Naive B cell (primary cell): ENCODE measurements at regions not wholly inside any gene's neighbourhood (a gene's known extent, or its start where the extent isn't known, plus 50 kb on each side); places are given as distances from the start of the nearest gene placed in this dataset.
A peak's percentile ranks its signal among the peaks of the same experiment; 100 is the strongest.

Source experiments
- ATAC-seq, 2 donors: fragments of 150-1000 bp; cut with Tn5 transposase; 2 replicates each; pipeline ENCODE4 v1.10.0; 2021; ENCODE audit warnings: low read depth in 2 of 2, mild to moderate bottlenecking in 2 of 2, moderate library complexity in 2 of 2
- DNase-seq: peaks from one replicate; pipeline ENCODE4 v3.0.0; 2022
- H3K27ac Mint-ChIP-seq, 6 donors: one replicate each; pipeline ENCODE4 v1.8.0; 2020 to 2022; ENCODE audit warnings: mild to moderate bottlenecking in 6 of 6, mixed read lengths in 6 of 6, moderate library complexity in 5 of 6, inconsistent platforms in 2 of 6
- H3K27me3 Mint-ChIP-seq, 3 donors: one replicate each; pipeline ENCODE4 v1.8.0; 2021 to 2022; ENCODE audit warnings: mixed read lengths in 3 of 3, mild to moderate bottlenecking in 1 of 3
- H3K36me3 Mint-ChIP-seq, 2 donors: one replicate each; pipeline ENCODE4 v1.8.0; 2020 to 2022; ENCODE audit warnings: mixed read lengths in 2 of 2, inconsistent platforms in 1 of 2, mild to moderate bottlenecking in 1 of 2
- H3K4me1 Mint-ChIP-seq, 3 donors: one replicate each; pipeline ENCODE4 v1.8.0; 2020 to 2022; ENCODE audit warnings: mixed read lengths in 3 of 3, inconsistent platforms in 1 of 3, mild to moderate bottlenecking in 1 of 3, moderate library complexity in 1 of 3
- H3K4me3 Mint-ChIP-seq, 8 donors: one replicate each; pipeline ENCODE4 v1.8.0; 2020 to 2022; ENCODE audit warnings: mild to moderate bottlenecking in 8 of 8, mixed read lengths in 8 of 8, moderate library complexity in 8 of 8, inconsistent platforms in 2 of 8
- H3K9me3 Mint-ChIP-seq, 7 donors: one replicate each; pipeline ENCODE4 v1.8.0; 2020 to 2022; ENCODE audit warnings: mixed read lengths in 7 of 7, mild to moderate bottlenecking in 5 of 7, inconsistent platforms in 2 of 7, moderate library complexity in 1 of 7

- ATAC-seq (no peak), DNase-seq (no peak)
- peak overlapping the region in 1 of 6 donors; percentile 23 for H3K27ac Mint-ChIP-seq
- H3K36me3 Mint-ChIP-seq = no peaks in the 10 kb centered on the region
- peaks cover 23 to 56% (median 34%) of the 10 kb centered on the region in 3 donors for H3K27me3 Mint-ChIP-seq
- H3K9me3 Mint-ChIP-seq = no peaks in the 10 kb centered on the region
- no peaks in the 10 kb centered on the region for H3K4me1 Mint-ChIP-seq
- no peak overlapping the region for H3K4me3 Mint-ChIP-seq
Observed at GRCh38 chr6:113352029-113352801, 504.9 kb upstream of the MARCKS start.

GRCh38 chr6:113352831-113353230 is 504.3 kb upstream of the MARCKS start:
- Mint-ChIP-seq H3K27ac (no peak overlapping the region), H3K4me3 (no peak overlapping the region), H3K27me3 (peaks cover 18 to 56% (median 34%) of the 10 kb centered on the region in 3 donors), H3K4me1 (no peaks in the 10 kb centered on the region), H3K9me3 (no peaks in the 10 kb centered on the region), H3K36me3 (no peaks in the 10 kb centered on the region)
- ATAC-seq (no peak), DNase-seq (no peak)

- no peaks in the 10 kb centered on the region for H3K9me3 Mint-ChIP-seq
- no peaks in the 10 kb centered on the region for H3K36me3 Mint-ChIP-seq
- H3K27ac Mint-ChIP-seq = no peak overlapping the region
- no peak overlapping the region for H3K4me3 Mint-ChIP-seq
- no peaks in the 10 kb centered on the region for H3K4me1 Mint-ChIP-seq
- ATAC-seq = no peak
- peaks cover 20 to 56% (median 34%) of the 10 kb centered on the region in 3 donors for H3K27me3 Mint-ChIP-seq
- DNase-seq = no peak
Observed at GRCh38 chr6:113353392-113353791, 503.8 kb upstream of the MARCKS start.

- Mint-ChIP-seq H3K27me3 (peaks cover 20 to 52% (median 34%) of the 10 kb centered on the region in 3 donors), H3K36me3 (no peaks in the 10 kb centered on the region), H3K4me3 (no peak overlapping the region), H3K9me3 (no peaks in the 10 kb centered on the region), H3K4me1 (no peaks in the 10 kb centered on the region), H3K27ac (no peak overlapping the region)
- no peak for DNase-seq
- ATAC-seq = no peak
Observed at GRCh38 chr6:113354204-113354895, 502.8 kb upstream of the MARCKS start.

GRCh38 chr6:113356139-113356538 is 501.0 kb upstream of the MARCKS start:
- Mint-ChIP-seq H3K27me3 (peaks cover 10 to 36% (median 19%) of the 10 kb centered on the region in 3 donors), H3K27ac (no peak overlapping the region), H3K4me1 (no peaks in the 10 kb centered on the region), H3K4me3 (no peak overlapping the region), H3K9me3 (no peaks in the 10 kb centered on the region), H3K36me3 (no peaks in the 10 kb centered on the region)
- DNase-seq (no peak), ATAC-seq (no peak)

GRCh38 chr6:113357041-113357440 is 500.1 kb upstream of the MARCKS start:
- DNase-seq (no peak), ATAC-seq (no peak)
- Mint-ChIP-seq H3K27me3 (peaks cover 3 to 28% (median 15%) of the 10 kb centered on the region in 3 donors), H3K4me1 (no peaks in the 10 kb centered on the region), H3K36me3 (no peaks in the 10 kb centered on the region), H3K9me3 (no peaks in the 10 kb centered on the region), H3K27ac (peak overlapping the region in 1 of 6 donors; percentile 46), H3K4me3 (no peak overlapping the region)

- no peaks in the 10 kb centered on the region for H3K4me1 Mint-ChIP-seq
- H3K4me3 Mint-ChIP-seq = no peak overlapping the region
- H3K27me3 Mint-ChIP-seq = peaks cover 9 to 25% (median 16%) of the 10 kb centered on the region in 3 donors
- H3K36me3 Mint-ChIP-seq = no peaks in the 10 kb centered on the region
- no peak overlapping the region for H3K27ac Mint-ChIP-seq
- no peaks in the 10 kb centered on the region for H3K9me3 Mint-ChIP-seq
- DNase-seq (no peak), ATAC-seq (no peak)
Observed at GRCh38 chr6:113358063-113358583, 499.0 kb upstream of the MARCKS start.

GRCh38 chr6:113359155-113360140 is 497.7 kb upstream of the MARCKS start:
- no peak for ATAC-seq
- Mint-ChIP-seq H3K27ac (no peak overlapping the region), H3K9me3 (no peaks in the 10 kb centered on the region), H3K4me1 (no peaks in the 10 kb centered on the region), H3K36me3 (no peaks in the 10 kb centered on the region), H3K27me3 (peaks cover 9 to 24% (median 18%) of the 10 kb centered on the region in 3 donors), H3K4me3 (no peak overlapping the region)
- no peak for DNase-seq

- DNase-seq (no peak), ATAC-seq (no peak)
- no peak overlapping the region for H3K4me3 Mint-ChIP-seq
- H3K27ac Mint-ChIP-seq = no peak overlapping the region
- no peaks in the 10 kb centered on the region for H3K36me3 Mint-ChIP-seq
- H3K9me3 Mint-ChIP-seq = no peaks in the 10 kb centered on the region
- H3K4me1 Mint-ChIP-seq = no peaks in the 10 kb centered on the region
- peaks cover 9 to 18% (median 18%) of the 10 kb centered on the region in 3 donors for H3K27me3 Mint-ChIP-seq
Observed at GRCh38 chr6:113361014-113361645, 496.0 kb upstream of the MARCKS start.

GRCh38 chr6:113362301-113363047 is 494.7 kb upstream of the MARCKS start:
- no peaks in the 10 kb centered on the region for H3K9me3 Mint-ChIP-seq
- no peak for ATAC-seq
- no peaks in the 10 kb centered on the region for H3K36me3 Mint-ChIP-seq
- no peaks in the 10 kb centered on the region for H3K4me1 Mint-ChIP-seq
- DNase-seq = no peak
- no peak overlapping the region for H3K4me3 Mint-ChIP-seq
- peaks cover 9 to 10% (median 10%) of the 10 kb centered on the region in 3 donors for H3K27me3 Mint-ChIP-seq
- H3K27ac Mint-ChIP-seq = peak overlapping the region in 1 of 6 donors; percentile 4

- ATAC-seq = no peak
- Mint-ChIP-seq H3K9me3 (no peaks in the 10 kb centered on the region), H3K27me3 (peaks cover 6 to 10% (median 10%) of the 10 kb centered on the region in 3 donors), H3K4me1 (no peaks in the 10 kb centered on the region), H3K4me3 (no peak overlapping the region), H3K36me3 (no peaks in the 10 kb centered on the region), H3K27ac (peak overlapping the region in 1 of 6 donors; percentile 4)
- DNase-seq = no peak
Observed at GRCh38 chr6:113363048-113363798, 493.9 kb upstream of the MARCKS start.

GRCh38 chr6:113363866-113364265 is 493.3 kb upstream of the MARCKS start:
- ATAC-seq = no peak
- no peaks in the 10 kb centered on the region for H3K4me1 Mint-ChIP-seq
- no peak overlapping the region for H3K27ac Mint-ChIP-seq

More at GRCh38 chr6:113363866-113364265, 493.3 kb upstream of the MARCKS start:
- H3K36me3 Mint-ChIP-seq = no peaks in the 10 kb centered on the region
- no peaks in the 10 kb centered on the region for H3K9me3 Mint-ChIP-seq
- no peak overlapping the region for H3K4me3 Mint-ChIP-seq
- peaks cover 6 to 10% (median 10%) of the 10 kb centered on the region in 3 donors for H3K27me3 Mint-ChIP-seq
- no peak for DNase-seq
